GM12878 (cell line): ENCODE measurements at regions not wholly inside any gene's neighbourhood (a gene's known extent, or its start where the extent isn't known, plus 50 kb on each side); places are given as distances from the start of the nearest gene placed in this dataset.

Experiments used
- ATAC-seq: fragments of 200-7000 bp; cut with Tn5 transposase; 3 replicates; pipeline ENCODE4 v1.9.1; 2020; ENCODE audit warnings: mild to moderate bottlenecking, moderate library complexity
- BruUV-seq: library from RNA; stranded (reverse); fragments of 400-500 nt; replicated peaks from 2 replicates; lab custom pipeline; 2021; lab: Mats Ljungman, UMichigan
- CTCF ChIA-PET: fragments of 300-600 bp; sonication (Branson Sonifier 250); formaldehyde crosslinking; extraction: SDS; loops from one replicate; lab custom pipeline; 2021; ENCODE audit warnings: inconsistent platforms; lab: Yijun Ruan, JAX
- POLR2A ChIA-PET: fragments of 350-600 bp; formaldehyde crosslinking; extraction: SDS; loops from one replicate; lab custom pipeline; 2021; ENCODE audit warnings: inconsistent platforms; lab: Charles Lee
- RAD21 ChIA-PET: fragments of 300-600 bp; sonication (Branson Sonifier 250); formaldehyde crosslinking; loops from one replicate; lab custom pipeline; 2023; ENCODE audit warnings: antibody characterized with exemption; ENCODE audit not compliant: unreplicated experiment; lab: Charles Lee
- SMC1A ChIA-PET: fragments of 300-600 bp; sonication (Branson Sonifier 250); formaldehyde crosslinking; loops from one replicate; lab custom pipeline; 2023; ENCODE audit not compliant: unreplicated experiment, uncharacterized antibody; lab: Charles Lee
- DNase-seq: peaks from one replicate; pipeline ENCODE4 v3.0.0-alpha.2; 2011; ENCODE audit warnings: low read depth, low spot score
- FAIRE-seq: peaks from 3 replicates; lab custom pipeline; 2011; peaks lifted over from hg19 to GRCh38; lab: Jason Lieb, UNC
- H2AFZ ChIP-seq: 2 replicates; pipeline ENCODE4 v1.6.0; 2011; ENCODE audit warnings: low read depth, low read length, control low read depth; ENCODE audit not compliant: control insufficient read depth
- H3K27ac ChIP-seq: 2 replicates; pipeline ENCODE4 v1.5.1; 2011; ENCODE audit warnings: control low read depth; ENCODE audit not compliant: control insufficient read depth, insufficient read depth
- H3K27me3 ChIP-seq, 2 experiments: replicated peaks in 1 of 2; 2 replicates each; pipeline versions ENCODE4 v1.6.0 to v1.6.1; 2011; ENCODE audit warnings: low read length in 1 of 2; ENCODE audit not compliant: control insufficient read depth in 2 of 2, insufficient read depth in 2 of 2
- H3K36me3 ChIP-seq, 2 experiments: 2 replicates each; pipeline ENCODE4 v1.5.1; 2011; ENCODE audit warnings: low read length in 1 of 2; ENCODE audit not compliant: control insufficient read depth in 2 of 2, insufficient read depth in 2 of 2
- H3K4me1 ChIP-seq: 2 replicates; pipeline ENCODE4 v1.6.1; 2011; ENCODE audit warnings: mild to moderate bottlenecking, low read length, moderate library complexity, mixed read lengths; ENCODE audit not compliant: control insufficient read depth, insufficient read depth
- H3K4me2 ChIP-seq: 2 replicates; pipeline ENCODE4 v1.6.0; 2011; ENCODE audit warnings: control low read depth; ENCODE audit not compliant: control insufficient read depth, insufficient read depth
- H3K4me3 ChIP-seq: fragments of 200-600 bp; sonication (generic); 2 replicates; pipeline ENCODE4 v1.5.1; 2016
- H3K79me2 ChIP-seq: 2 replicates; pipeline ENCODE4 v1.6.0; 2011; ENCODE audit warnings: low read length; ENCODE audit not compliant: control insufficient read depth, insufficient read depth
- H3K9ac ChIP-seq: 2 replicates; pipeline ENCODE4 v1.8.0; 2011; ENCODE audit warnings: low read length, control low read depth, mixed read lengths; ENCODE audit not compliant: control insufficient read depth, insufficient read depth
- H3K9me3 ChIP-seq: replicated peaks from 3 replicates; pipeline ENCODE4 v1.5.1; 2011; ENCODE audit warnings: mild to moderate bottlenecking, low read length; ENCODE audit not compliant: control insufficient read depth, insufficient read depth
- H4K20me1 ChIP-seq: 2 replicates; pipeline ENCODE4 v1.6.0; 2011; ENCODE audit not compliant: control insufficient read depth, insufficient read depth
- BCL11A ChIP-seq: IDR thresholded peaks from 2 replicates; pipeline ENCODE4 v1.6.1; 2011; ENCODE audit warnings: low read depth, low read length
- BHLHE40 ChIP-seq, 2 experiments: fragments of 450-650 bp in 1 of 2; IDR thresholded peaks; 2 replicates each; pipeline ENCODE4 v1.6.1; 2011 to 2017; ENCODE audit warnings: low read depth in 2 of 2, borderline replicate concordance in 1 of 2, improper control_type of control experiment in 1 of 2, low read length in 1 of 2, mild to moderate bottlenecking in 1 of 2
- KDM1A ChIP-seq: fragments of 200-600 bp; sonication (generic); IDR thresholded peaks from 2 replicates; pipeline ENCODE4 v1.6.1; 2016; ENCODE audit warnings: borderline replicate concordance
- MEF2B ChIP-seq: fragments of 450-650 bp; IDR thresholded peaks from 2 replicates; pipeline ENCODE4 v1.6.1; 2018; ENCODE audit warnings: mild to moderate bottlenecking, moderate library complexity; ENCODE audit not compliant: partially characterized antibody, poor library complexity, severe bottlenecking
- NBN ChIP-seq: fragments of 450-650 bp; IDR thresholded peaks from 2 replicates; pipeline ENCODE4 v1.6.1; 2016
- PBX3 ChIP-seq: IDR thresholded peaks from 2 replicates; pipeline ENCODE4 v1.6.1; 2011; ENCODE audit warnings: mild to moderate bottlenecking, low read depth, low read length, moderate library complexity; ENCODE audit not compliant: insufficient replicate concordance
- RCOR1 ChIP-seq: conservative IDR thresholded peaks from 2 replicates; pipeline ENCODE4 v1.6.1; 2012; ENCODE audit warnings: low read depth, low read length, improper control_type of control experiment
- RUNX3 ChIP-seq: IDR thresholded peaks from 2 replicates; pipeline ENCODE4 v1.6.1; 2012; ENCODE audit warnings: low read length, inconsistent platforms
- SRF ChIP-seq, 2 experiments: IDR thresholded peaks; 2 replicates each; pipeline ENCODE4 v1.6.1; 2011; ENCODE audit warnings: low read depth in 2 of 2, low read length in 2 of 2, mild to moderate bottlenecking in 1 of 2, moderate library complexity in 1 of 2
- ZNF622 ChIP-seq: fragments of 450-650 bp; IDR thresholded peaks from 2 replicates; pipeline ENCODE4 v1.6.1; 2017; ENCODE audit warnings: mild to moderate bottlenecking, inconsistent platforms
- WGBS: methylation state at CpG from one replicate; pipeline ENCODE4 v1.1.6; 2016; ENCODE audit warnings: low lambda C conversion rate; ENCODE audit not compliant: insufficient replicate concordance, insufficient coverage; ENCODE audit errors: missing lambda C conversion rate; 5-methylcytosine and 5-hydroxymethylcytosine counted together
- in situ Hi-C: fragments of 300-500 bp; cut with MboI; formaldehyde crosslinking; loops from 9 replicates; pipeline ENCODE4 v1.14.3; 2018; ENCODE audit warnings: mixed read lengths
- intact Hi-C: fragments of 100-400 bp; cut with micrococcal nuclease; formaldehyde crosslinking; loops from one replicate; pipeline ENCODE4 v1.14.2; 2022; ENCODE audit not compliant: unreplicated experiment
- TF ChIP-seq, protein P1 (sequence below): IDR thresholded peaks from 2 replicates; pipeline ENCODE4 v1.6.1; 2012; ENCODE audit warnings: low read depth, low read length, improper control_type of control experiment
- TF ChIP-seq, protein P2 (sequence below): fragments of 450-650 bp; formaldehyde crosslinking; IDR thresholded peaks from 2 replicates; pipeline ENCODE4 v1.4.0; 2020; ENCODE audit warnings: mild to moderate bottlenecking, moderate library complexity

DNA sequence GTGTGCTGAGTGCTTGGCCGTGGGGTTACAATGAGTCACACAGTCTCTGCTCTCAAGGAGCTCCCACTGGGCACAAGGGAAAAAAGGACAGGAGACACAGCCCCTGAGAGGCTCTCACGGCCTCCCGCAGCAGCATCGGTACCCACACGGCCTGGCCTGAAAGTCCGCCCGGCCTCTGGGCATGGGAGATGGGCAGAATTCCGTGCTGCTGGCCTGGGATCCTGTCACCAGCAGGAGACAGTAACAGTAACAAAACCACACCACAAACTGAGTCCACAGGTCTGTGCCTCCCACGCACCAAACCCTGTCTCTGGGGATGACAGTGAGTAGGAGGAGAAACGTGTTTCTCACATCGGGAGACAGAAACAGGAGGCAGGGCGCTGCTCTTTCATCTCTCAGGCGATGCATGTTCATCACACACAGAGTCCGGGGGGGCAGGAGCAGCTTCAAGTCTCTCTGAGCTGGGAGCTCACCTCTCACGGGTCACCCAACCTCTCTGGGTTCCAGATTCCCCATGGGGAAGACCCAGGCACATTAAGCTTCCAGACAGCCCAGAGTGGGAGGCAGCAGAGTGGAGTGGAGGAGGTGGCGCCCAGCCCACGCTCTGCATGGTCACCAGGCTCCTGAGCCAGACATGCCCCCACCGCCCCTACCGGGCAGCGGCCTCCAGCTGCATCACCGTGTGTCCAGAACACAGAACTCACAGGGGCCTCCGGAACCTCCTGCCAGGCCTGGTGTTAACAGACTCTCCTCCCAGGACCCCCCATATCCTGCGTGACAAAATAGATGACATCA is 124.7 kb upstream of the VSTM2B start:
- no peak for FAIRE-seq
- H3K27ac ChIP-seq: no peak overlapping the region
- H2AFZ ChIP-seq: no peak overlapping the region
- H3K79me2 ChIP-seq: no peaks in the 10 kb centered on the region
- ChIA-PET RAD21 (no interaction called here), CTCF (no interaction called here), SMC1A (no interaction called here)
- no peaks in the 10 kb centered on the region for H4K20me1 ChIP-seq
- no TSS peak for BruUV-seq
- no peak overlapping the region for H3K9ac ChIP-seq
- 25% methylated on average over 22 of the region's 23 CpGs for WGBS
- no peak for ATAC-seq
- H3K36me3 ChIP-seq: no peaks in the 10 kb centered on the region
- peak; percentile 37 for TF ChIP-seq MEF2B
- no peak for TF ChIP-seq NBN
- TF ChIP-seq RUNX3: 0 out of 2 replicates have a peak, but pooled peaks have one; percentile 22
- TF ChIP-seq BCL11A: no peak
- no peak for TF ChIP-seq RCOR1
- TF ChIP-seq, protein P1, sequence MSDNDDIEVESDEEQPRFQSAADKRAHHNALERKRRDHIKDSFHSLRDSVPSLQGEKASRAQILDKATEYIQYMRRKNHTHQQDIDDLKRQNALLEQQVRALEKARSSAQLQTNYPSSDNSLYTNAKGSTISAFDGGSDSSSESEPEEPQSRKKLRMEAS: no peak
- no peak for TF ChIP-seq ZNF622
- TF ChIP-seq PBX3: no peak
- peak; percentile 56 to 74; a peak in 3 of 4 replicates for TF ChIP-seq BHLHE40 (IDR thresholded peaks at IDR 0.05; ENCODE audit: borderline replicate concordance in 1 of 2, low read depth in 2 of 2, low read length in 1 of 2)
- TF ChIP-seq KDM1A: no peak
- TF ChIP-seq SRF (IDR thresholded peaks at IDR 0.05; ENCODE audit: low read depth in 2 of 2, low read length in 2 of 2): no peak
- TF ChIP-seq, protein P2, sequence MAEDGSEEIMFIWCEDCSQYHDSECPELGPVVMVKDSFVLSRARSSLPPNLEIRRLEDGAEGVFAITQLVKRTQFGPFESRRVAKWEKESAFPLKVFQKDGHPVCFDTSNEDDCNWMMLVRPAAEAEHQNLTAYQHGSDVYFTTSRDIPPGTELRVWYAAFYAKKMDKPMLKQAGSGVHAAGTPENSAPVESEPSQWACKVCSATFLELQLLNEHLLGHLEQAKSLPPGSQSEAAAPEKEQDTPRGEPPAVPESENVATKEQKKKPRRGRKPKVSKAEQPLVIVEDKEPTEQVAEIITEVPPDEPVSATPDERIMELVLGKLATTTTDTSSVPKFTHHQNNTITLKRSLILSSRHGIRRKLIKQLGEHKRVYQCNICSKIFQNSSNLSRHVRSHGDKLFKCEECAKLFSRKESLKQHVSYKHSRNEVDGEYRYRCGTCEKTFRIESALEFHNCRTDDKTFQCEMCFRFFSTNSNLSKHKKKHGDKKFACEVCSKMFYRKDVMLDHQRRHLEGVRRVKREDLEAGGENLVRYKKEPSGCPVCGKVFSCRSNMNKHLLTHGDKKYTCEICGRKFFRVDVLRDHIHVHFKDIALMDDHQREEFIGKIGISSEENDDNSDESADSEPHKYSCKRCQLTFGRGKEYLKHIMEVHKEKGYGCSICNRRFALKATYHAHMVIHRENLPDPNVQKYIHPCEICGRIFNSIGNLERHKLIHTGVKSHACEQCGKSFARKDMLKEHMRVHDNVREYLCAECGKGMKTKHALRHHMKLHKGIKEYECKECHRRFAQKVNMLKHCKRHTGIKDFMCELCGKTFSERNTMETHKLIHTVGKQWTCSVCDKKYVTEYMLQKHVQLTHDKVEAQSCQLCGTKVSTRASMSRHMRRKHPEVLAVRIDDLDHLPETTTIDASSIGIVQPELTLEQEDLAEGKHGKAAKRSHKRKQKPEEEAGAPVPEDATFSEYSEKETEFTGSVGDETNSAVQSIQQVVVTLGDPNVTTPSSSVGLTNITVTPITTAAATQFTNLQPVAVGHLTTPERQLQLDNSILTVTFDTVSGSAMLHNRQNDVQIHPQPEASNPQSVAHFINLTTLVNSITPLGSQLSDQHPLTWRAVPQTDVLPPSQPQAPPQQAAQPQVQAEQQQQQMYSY (CRISPR knock-in tag): no peak
- TF ChIP-seq, all 136 proteins: peak for 3
- Histone ChIP-seq H3K4me2 (no peak overlapping the region), H3K9me3 (no peaks in the 10 kb centered on the region), H3K4me1 (no peaks in the 10 kb centered on the region), H3K4me3 (no peak overlapping the region), H3K27me3 (no peaks in the 10 kb centered on the region)
- POLR2A ChIA-PET: no interaction called here
- intact Hi-C loops (no loop called here), in situ Hi-C loops (no loop called here)
- peak; percentile 0 for DNase-seq
